ENCODE measurements at regions not wholly inside any gene's neighbourhood (a gene's known extent, or its start where the extent isn't known, plus 50 kb on each side); places are given as distances from the start of the nearest gene placed in this dataset.

GRCh38 chrX:42050345-42050744 lies 127.0 kb upstream of the CASK start:
- no peak for TF ChIP-seq POLR2AphosphoS5 (IDR thresholded peaks at IDR 0.05)
- TF ChIP-seq, protein P1, sequence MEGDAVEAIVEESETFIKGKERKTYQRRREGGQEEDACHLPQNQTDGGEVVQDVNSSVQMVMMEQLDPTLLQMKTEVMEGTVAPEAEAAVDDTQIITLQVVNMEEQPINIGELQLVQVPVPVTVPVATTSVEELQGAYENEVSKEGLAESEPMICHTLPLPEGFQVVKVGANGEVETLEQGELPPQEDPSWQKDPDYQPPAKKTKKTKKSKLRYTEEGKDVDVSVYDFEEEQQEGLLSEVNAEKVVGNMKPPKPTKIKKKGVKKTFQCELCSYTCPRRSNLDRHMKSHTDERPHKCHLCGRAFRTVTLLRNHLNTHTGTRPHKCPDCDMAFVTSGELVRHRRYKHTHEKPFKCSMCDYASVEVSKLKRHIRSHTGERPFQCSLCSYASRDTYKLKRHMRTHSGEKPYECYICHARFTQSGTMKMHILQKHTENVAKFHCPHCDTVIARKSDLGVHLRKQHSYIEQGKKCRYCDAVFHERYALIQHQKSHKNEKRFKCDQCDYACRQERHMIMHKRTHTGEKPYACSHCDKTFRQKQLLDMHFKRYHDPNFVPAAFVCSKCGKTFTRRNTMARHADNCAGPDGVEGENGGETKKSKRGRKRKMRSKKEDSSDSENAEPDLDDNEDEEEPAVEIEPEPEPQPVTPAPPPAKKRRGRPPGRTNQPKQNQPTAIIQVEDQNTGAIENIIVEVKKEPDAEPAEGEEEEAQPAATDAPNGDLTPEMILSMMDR (IDR thresholded peaks at IDR 0.05), result no peak
- no peak for TF ChIP-seq EP300 (IDR thresholded peaks at IDR 0.05; ENCODE audit: low read depth)

Data from transverse colon (tissue), 4 donors.